ENCODE measurements at regions not wholly inside any gene's neighbourhood (a gene's known extent, or its start where the extent isn't known, plus 50 kb on each side); places are given as distances from the start of the nearest gene placed in this dataset.

DNA sequence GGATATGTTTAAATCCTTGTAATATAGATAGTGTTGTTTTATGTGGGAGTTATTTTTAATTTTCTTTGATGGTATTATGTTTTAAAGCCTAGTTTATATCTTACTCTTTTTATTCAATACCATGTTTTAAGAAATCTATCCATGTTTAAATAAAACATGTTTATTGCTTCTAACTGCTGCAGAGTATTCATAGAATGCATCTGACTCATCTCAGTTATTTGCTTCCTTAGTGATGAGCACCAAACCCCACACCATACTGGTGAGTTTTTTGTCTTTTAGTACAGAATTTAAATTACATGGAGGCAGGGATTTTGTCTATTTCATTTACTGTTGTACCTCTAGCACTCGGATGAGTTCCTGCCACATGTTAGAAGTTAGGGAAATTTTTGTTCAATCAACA is 209.2 kb downstream of the NSUN3 start:
- H3K27ac ChIP-seq (ENCODE audit: low read depth, low read length) = no peak overlapping the region
- POLR2A ChIA-PET (ENCODE audit: partially characterized antibody) = no interaction called here

More for the DNA sequence above, 209.2 kb downstream of the NSUN3 start:
- no peak overlapping the region for H2BK20ac ChIP-seq (ENCODE audit: low read length)
- no peak overlapping the region for H2BK5ac ChIP-seq (ENCODE audit: low read depth, low read length)
- no peak overlapping the region for H4K8ac ChIP-seq (ENCODE audit: extremely low read depth, insufficient read depth, low read length)
- no peak overlapping the region for H3K4me2 ChIP-seq (ENCODE audit: insufficient read depth in 1 of 2, low read depth in 2 of 2, low read length in 2 of 2)
- no peaks in the 10 kb centered on the region for H3K9me3 ChIP-seq (ENCODE audit: insufficient read depth in 2 of 2, low read depth in 1 of 2, low read length in 1 of 2)
- no peaks in the 10 kb centered on the region for H3K79me2 ChIP-seq (ENCODE audit: control insufficient read depth in 1 of 2, insufficient read depth in 2 of 2, low read length in 2 of 2)
- no peak overlapping the region for H2AFZ ChIP-seq (ENCODE audit: low read length)
- H3K79me1 ChIP-seq (ENCODE audit: low read depth, low read length) = no peaks in the 10 kb centered on the region
- no peak overlapping the region for H2BK15ac ChIP-seq (ENCODE audit: low read length)
- CTCF ChIA-PET (ENCODE audit: partially characterized antibody) = no interaction called here
- H2BK120ac ChIP-seq (replicated peaks; ENCODE audit: low read depth, low read length) = no peak overlapping the region
- WGBS, 2 experiments (ENCODE audit: extremely low coverage in 1 of 2, insufficient coverage in 1 of 2, insufficient read length in 1 of 2, insufficient replicate concordance in 2 of 2, low coverage in 1 of 2, low lambda C conversion rate in 2 of 2, missing lambda C conversion rate in 1 of 2) = 93% methylated on average over 1 of the region's 1 CpG; no CpG with 5 or more reads in 1 of the 2 experiments
- TF ChIP-seq JUND (IDR thresholded peaks at IDR 0.05; ENCODE audit: low read length) = no peak
- TF ChIP-seq TAF1 (IDR thresholded peaks at IDR 0.05; ENCODE audit: low read depth, low read length) = no peak
- TF ChIP-seq, protein P1, sequence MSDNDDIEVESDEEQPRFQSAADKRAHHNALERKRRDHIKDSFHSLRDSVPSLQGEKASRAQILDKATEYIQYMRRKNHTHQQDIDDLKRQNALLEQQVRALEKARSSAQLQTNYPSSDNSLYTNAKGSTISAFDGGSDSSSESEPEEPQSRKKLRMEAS (IDR thresholded peaks at IDR 0.05) = no peak
- TF ChIP-seq TAF7 (optimal IDR thresholded peaks at IDR 0.05; ENCODE audit: borderline replicate concordance, low read depth, low read length) = no peak
- TF ChIP-seq SIRT6 (IDR thresholded peaks at IDR 0.05; ENCODE audit: low read length) = no peak
- TF ChIP-seq KDM1A (IDR thresholded peaks at IDR 0.05; ENCODE audit: borderline replicate concordance, low read length) = no peak
- TF ChIP-seq, protein P2, sequence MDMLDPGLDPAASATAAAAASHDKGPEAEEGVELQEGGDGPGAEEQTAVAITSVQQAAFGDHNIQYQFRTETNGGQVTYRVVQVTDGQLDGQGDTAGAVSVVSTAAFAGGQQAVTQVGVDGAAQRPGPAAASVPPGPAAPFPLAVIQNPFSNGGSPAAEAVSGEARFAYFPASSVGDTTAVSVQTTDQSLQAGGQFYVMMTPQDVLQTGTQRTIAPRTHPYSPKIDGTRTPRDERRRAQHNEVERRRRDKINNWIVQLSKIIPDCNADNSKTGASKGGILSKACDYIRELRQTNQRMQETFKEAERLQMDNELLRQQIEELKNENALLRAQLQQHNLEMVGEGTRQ (IDR thresholded peaks at IDR 0.05; ENCODE audit: low read length) = no peak
- TF ChIP-seq YY1 (IDR thresholded peaks at IDR 0.05; ENCODE audit: low read depth, low read length) = no peak
- no peak for TF ChIP-seq GABPA (IDR thresholded peaks at IDR 0.05; ENCODE audit: borderline replicate concordance, insufficient read depth, low read length)
- no peak for TF ChIP-seq EP300 (IDR thresholded peaks at IDR 0.05; ENCODE audit: borderline replicate concordance in 1 of 2, low read depth in 2 of 2, low read length in 2 of 2)
- TF ChIP-seq EZH2 (IDR thresholded peaks at IDR 0.05; ENCODE audit: low read depth, low read length, severe bottlenecking) = no peak
- no peak for TF ChIP-seq CREB1 (IDR thresholded peaks at IDR 0.05)
- TF ChIP-seq CTBP2 (IDR thresholded peaks at IDR 0.05; ENCODE audit: borderline replicate concordance, insufficient read depth, insufficient read length, low read length) = no peak
- no peak for TF ChIP-seq SP4 (IDR thresholded peaks at IDR 0.05; ENCODE audit: low read length)
- TF ChIP-seq POLR2AphosphoS5 (IDR thresholded peaks at IDR 0.05; ENCODE audit: low read depth, low read length) = no peak
- H3K18ac ChIP-seq (ENCODE audit: extremely low read depth, low read length) = no peak overlapping the region
- no peaks in the 10 kb centered on the region for H3K23me2 ChIP-seq (ENCODE audit: low read depth, low read length)
- no peaks in the 10 kb centered on the region for H4K20me1 ChIP-seq (replicated peaks in 1 of 2; ENCODE audit: control insufficient read depth in 1 of 2, insufficient read depth in 2 of 2, low read length in 2 of 2)
- H3K27me3 ChIP-seq (replicated peaks in 1 of 4; ENCODE audit: control insufficient read depth in 3 of 4, extremely low read depth in 1 of 4, insufficient read depth in 3 of 4, low read length in 3 of 4) = no peaks in the 10 kb centered on the region
- H2AK5ac ChIP-seq (ENCODE audit: low read depth, low read length) = no peak overlapping the region
- DNase-seq (ENCODE audit: low read depth in 1 of 2, low spot score in 2 of 2) (no peak), FAIRE-seq (no peak)
- no peak overlapping the region for H3K4ac ChIP-seq (replicated peaks; ENCODE audit: insufficient read length, low read depth, low read length)
- H3K9ac ChIP-seq (replicated peaks in 1 of 4; ENCODE audit: extremely low read depth in 1 of 4, low read depth in 3 of 4, low read length in 3 of 4) = no peak overlapping the region
- no peak overlapping the region for H2BK12ac ChIP-seq (ENCODE audit: low read depth, low read length)
- no peak overlapping the region for H3K23ac ChIP-seq (ENCODE audit: insufficient read length)
- no peaks in the 10 kb centered on the region for H3K36me3 ChIP-seq (ENCODE audit: control insufficient read depth in 2 of 4, insufficient read depth in 4 of 4, low read length in 3 of 4)
- no peaks in the 10 kb centered on the region for H3K4me1 ChIP-seq (replicated peaks in 1 of 4; ENCODE audit: control insufficient read depth in 3 of 4, insufficient read depth in 4 of 4, low read length in 3 of 4)
- H3K14ac ChIP-seq (ENCODE audit: insufficient read length) = no peak overlapping the region
- no peak overlapping the region for H4K5ac ChIP-seq (ENCODE audit: insufficient read length, low read depth, low read length)
- no peak overlapping the region for H4K91ac ChIP-seq (replicated peaks; ENCODE audit: insufficient read length, low read length)
- H3K4me3 ChIP-seq (ENCODE audit: extremely low read depth in 1 of 4, insufficient read depth in 2 of 4, low read depth in 3 of 4, low read length in 4 of 4) = no peak overlapping the region
- no peak overlapping the region for H3K56ac ChIP-seq (replicated peaks; ENCODE audit: insufficient read length, low read depth, low read length)

Data from H1 (cell line).